GM13977 (cell line): ENCODE measurements at regions not wholly inside any gene's neighbourhood (a gene's known extent, or its start where the extent isn't known, plus 50 kb on each side); places are given as distances from the start of the nearest gene placed in this dataset.

Experiments
- DNase-seq: peaks from one replicate; pipeline ENCODE4 v3.0.0; 2012; ENCODE audit warnings: low spot score
- in situ Hi-C: fragments of 300-500 bp; cut with MboI; formaldehyde crosslinking; loops from one replicate; pipeline ENCODE4 v1.12.0; 2022; ENCODE audit warnings: low sequenced_read_pairs, low pct_unique_long_range_greater_than_20kb, mixed read lengths, inconsistent platforms; ENCODE audit not compliant: unreplicated experiment
- TF ChIP-seq, protein P1 (sequence below): IDR thresholded peaks from 2 replicates; pipeline ENCODE4 v1.5.1; 2012; ENCODE audit warnings: mild to moderate bottlenecking, control low read depth; ENCODE audit not compliant: insufficient read depth; ENCODE audit errors: extremely low read depth, missing control alignments

DNA sequence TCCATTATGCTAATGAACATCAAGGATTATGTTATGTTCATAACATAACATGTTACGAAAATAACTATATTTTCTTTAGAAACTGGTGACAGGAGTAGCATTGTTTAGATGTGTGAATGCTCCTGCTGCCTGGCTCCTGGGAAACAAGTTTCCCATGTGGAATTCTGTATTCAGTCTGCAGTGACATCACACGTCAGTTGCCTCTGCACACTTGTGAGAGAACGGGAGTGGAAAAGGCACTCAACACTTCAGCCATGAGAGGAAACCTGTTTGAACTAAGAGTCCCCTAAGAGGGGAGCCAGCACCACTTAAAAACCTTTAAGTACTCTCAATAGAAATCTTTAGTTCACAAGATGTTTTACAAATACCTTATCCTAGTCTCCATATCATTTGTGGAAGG is 140.3 kb upstream of the FAM20C start:
- in situ Hi-C loops, result no loop called here
- TF ChIP-seq, protein P1, sequence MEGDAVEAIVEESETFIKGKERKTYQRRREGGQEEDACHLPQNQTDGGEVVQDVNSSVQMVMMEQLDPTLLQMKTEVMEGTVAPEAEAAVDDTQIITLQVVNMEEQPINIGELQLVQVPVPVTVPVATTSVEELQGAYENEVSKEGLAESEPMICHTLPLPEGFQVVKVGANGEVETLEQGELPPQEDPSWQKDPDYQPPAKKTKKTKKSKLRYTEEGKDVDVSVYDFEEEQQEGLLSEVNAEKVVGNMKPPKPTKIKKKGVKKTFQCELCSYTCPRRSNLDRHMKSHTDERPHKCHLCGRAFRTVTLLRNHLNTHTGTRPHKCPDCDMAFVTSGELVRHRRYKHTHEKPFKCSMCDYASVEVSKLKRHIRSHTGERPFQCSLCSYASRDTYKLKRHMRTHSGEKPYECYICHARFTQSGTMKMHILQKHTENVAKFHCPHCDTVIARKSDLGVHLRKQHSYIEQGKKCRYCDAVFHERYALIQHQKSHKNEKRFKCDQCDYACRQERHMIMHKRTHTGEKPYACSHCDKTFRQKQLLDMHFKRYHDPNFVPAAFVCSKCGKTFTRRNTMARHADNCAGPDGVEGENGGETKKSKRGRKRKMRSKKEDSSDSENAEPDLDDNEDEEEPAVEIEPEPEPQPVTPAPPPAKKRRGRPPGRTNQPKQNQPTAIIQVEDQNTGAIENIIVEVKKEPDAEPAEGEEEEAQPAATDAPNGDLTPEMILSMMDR, result no peak
- DNase-seq, result no peak

DNA sequence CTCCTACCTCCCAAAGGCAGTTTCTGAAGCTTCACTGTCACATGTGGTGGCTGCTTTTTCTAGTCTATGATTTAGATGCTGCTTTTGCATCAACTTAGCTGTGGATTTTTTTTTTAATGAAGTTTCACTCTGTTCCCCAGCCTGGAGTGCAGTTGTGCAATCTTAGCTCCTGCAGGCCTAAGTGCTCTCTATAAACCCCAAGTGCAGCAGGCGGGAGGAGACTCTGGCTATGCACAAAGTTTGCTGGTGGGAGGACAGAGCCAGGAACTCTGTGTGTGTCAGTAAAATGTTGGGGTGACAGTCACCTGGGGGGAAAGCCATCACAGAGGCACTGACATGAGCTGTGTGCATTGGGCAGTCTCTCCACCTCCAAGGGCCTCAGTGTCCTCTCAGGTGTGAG is 138.8 kb upstream of the FAM20C start:
- in situ Hi-C loops, result no loop called here
- TF ChIP-seq, protein P1, result no peak
- DNase-seq, result no peak

DNA sequence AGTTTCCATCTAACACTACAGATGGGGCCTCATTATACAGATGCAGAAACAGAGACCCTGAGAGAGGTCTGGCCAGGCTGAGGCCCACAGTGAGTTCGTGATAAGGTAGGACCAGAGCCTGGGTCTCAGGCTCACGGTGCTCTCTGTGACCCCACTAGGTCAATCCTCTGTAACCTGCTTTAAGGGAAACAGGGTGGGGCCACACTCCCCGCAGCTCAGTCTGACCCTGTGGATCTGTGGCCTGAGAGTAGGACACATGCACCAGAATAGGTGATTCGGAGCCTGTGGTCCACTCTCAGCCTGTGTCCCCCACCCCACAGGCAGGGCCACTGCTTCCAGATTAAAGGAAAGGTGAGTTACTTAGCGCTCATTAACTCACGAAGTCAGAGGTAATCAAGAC is 137.8 kb upstream of the FAM20C start:
- DNase-seq, result no peak
- TF ChIP-seq, protein P1, result no peak
- in situ Hi-C loops, result no loop called here

GRCh38 chr7:55690-56248 is 136.6 kb upstream of the FAM20C start:
- DNase-seq, result no peak
- in situ Hi-C loops, result no loop called here
- TF ChIP-seq, protein P1, result no peak

DNA sequence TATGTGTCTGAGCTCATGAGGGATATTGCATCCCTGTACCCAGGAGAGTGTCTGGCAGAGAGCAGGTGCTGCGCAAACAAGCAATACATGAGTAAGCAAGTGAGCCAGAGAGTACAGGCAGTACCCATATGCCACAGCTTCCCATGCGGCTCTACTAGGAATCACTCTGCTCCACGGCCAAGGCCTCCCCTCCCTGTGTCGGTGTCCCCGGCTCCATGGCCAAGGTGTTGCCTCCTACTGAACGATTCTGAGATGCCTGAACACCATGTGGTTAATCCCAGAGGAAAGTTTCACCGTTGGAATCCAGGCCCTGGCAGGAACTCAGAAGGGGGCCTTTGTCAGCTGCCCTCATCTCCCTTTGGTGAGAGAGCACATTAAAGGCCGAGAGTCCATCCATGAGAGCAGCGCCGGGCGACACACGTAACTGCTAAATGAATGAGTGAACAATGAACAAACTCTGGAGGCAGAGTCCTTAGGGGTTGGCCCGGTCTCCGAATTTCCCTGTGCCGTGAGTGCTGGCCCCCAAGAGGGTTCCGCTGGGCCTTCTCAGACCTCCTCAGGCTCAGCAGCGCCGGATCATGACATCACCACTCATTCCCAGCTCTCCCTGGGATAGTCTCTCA is 136.0 kb upstream of the FAM20C start:
- TF ChIP-seq, protein P1, result no peak
- no peak for DNase-seq

DNA sequence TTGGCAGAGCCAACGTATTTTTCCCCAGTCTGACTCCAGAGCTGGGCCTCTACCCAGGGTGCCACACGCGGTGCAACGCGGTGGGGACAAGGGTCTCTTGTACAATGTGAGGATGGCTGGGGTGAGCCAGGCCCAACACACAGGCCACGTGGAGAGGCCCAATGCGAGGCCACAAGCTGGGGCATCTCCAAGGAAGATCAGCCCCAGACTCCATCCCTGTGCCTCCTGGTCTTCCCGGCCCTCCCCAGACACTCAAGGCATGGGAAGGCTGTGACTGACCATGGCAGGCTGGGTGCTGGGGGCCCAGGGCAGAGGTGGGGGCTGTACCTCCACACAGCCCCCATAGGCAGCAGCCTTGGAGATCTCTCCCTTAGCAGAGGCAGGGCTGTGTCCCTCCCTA is 135.3 kb upstream of the FAM20C start:
- TF ChIP-seq, protein P1, result no peak
- in situ Hi-C loops, result no loop called here
- no peak for DNase-seq

More for the DNA sequence above, 136.0 kb upstream of the FAM20C start:
- in situ Hi-C loops, result no loop called here
